Frontal cortex (tissue), 3 donors: ENCODE measurements at regions not wholly inside any gene's neighbourhood (a gene's known extent, or its start where the extent isn't known, plus 50 kb on each side); places are given as distances from the start of the nearest gene placed in this dataset.

Experiments
- DNase-seq, 2 donors: peaks; one replicate each; pipeline ENCODE4 v3.0.0; 2012; ENCODE audit warnings: low spot score in 2 of 2
- FAIRE-seq: peaks from 2 replicates; lab custom pipeline; 2012; peaks lifted over from hg19 to GRCh38; lab: Jason Lieb, UNC
- donor health status: control.
- donor health status: control.
- donor health status: control.

DNA sequence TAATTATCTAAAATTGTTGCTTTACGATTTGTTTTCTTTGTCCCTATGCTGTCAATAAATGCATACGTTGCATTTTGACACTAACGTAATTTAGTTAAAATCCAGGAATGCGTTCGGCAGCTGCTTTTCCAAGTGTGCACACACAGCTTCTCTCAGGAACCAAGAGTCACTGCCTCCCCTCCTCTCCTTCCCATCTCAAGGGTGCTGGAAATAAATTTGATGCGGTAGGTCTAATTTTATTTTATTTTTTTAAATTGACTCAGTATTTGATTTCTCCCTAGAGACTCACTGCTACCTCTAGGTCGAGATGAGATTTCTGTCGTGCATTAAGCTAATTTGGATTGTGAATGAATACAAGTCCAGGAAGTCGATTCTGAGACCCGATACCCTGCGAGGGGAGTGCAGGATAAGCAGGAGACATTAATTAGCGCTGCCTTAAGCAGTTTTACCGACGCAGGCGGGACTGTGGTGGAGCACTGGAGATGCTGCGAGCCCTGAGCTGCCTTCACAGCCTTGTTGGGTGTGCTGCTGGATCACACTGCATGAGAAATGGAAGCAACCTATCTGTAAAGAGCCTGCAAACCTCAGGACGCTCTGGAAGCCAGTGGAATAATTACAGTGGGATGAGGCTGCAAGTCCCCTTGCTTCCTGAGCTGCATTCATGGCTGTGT lies 381.2 kb downstream of the C6orf118 start:
- FAIRE-seq (no peak), DNase-seq (peak in 1 of 2 donors; percentile 19)

DNA sequence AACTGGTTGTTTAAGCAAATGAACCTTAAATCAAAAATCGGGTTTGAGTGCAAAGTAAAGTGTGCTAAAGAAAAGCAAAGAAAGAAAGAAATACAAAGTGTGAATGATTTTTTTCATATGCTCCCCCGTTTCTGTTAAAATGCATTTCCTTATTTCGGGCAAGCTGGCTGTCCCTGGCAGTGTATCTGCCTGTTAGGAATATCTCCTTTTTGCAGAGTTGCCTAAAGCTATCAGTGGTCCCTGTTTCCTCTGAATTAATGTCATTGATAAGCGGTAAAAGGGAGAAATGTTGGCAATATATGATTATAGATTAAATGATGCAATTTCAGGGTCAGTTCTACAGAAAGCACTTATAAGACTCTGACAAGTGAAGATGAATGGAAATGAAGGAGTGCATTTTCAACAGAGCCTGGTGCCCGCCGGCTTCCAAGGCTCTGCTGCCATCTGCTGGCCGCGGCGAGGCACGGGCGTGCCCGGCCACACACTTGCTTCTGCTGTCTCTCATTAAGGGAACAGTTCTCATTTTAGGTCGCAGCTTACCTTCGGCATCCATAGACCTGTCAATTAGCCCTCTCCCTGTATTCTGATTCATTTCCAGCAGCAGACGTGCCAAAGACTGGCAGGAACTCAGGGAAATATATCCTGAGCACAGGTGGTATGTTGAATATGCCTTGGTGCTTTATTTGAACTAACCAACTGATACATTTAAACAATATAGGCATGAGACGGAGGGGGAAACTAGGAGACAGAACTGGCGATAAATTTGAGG lies 381.9 kb downstream of the C6orf118 start:
- DNase-seq (peak; percentile 55 to 59), FAIRE-seq (no peak)

DNA sequence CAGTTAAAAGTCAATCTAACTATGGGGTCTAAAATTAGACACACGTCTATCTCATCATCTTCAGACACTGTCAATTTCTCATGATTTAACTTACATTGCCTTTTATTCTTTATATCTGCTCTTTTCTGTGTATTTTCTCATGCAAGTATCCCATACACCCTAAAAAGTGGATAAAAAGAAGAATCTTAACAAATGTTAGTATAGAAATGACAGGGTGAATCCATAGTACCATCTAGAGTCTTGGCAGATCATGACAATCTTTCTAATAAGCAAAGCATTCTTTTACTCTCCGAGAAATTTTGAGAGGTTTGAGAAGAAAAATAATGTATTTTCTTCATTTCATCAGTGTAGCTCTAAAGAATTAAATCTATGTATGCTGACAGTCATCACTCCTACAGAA lies 382.7 kb downstream of the C6orf118 start:
- peak; percentile 3 for FAIRE-seq

DNA sequence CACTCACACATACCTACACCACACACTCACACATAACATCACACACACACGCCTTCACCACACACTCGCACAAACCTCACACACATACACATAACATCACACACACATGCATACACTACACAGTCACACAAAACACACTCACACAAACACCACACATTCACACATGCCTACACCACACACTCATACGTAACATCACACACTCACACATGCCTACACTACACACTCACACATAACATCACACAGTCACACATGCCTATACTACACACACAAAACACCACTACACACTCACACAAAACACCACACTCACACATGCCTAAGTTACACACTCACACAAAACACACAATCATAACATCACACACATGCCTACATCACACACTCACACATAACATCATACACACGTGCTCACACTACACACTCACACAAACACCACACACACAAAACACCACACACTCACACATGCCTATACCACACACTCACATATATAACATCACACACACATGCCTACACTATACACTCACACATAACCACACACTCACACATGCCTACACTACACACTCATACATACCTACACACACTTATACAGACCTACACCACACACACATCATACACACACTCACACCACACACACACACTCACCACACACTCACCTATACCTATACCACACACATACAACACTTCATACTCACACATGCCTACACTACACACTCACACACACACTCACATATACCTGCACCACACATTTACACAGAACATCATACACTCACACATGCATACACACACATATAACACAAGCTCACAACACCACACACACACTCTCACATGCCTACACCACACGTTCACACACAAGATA lies 383.5 kb downstream of the C6orf118 start:
- FAIRE-seq (no peak), DNase-seq (no peak)

More for the DNA sequence above, 382.7 kb downstream of the C6orf118 start:
- DNase-seq = no peak

DNA sequence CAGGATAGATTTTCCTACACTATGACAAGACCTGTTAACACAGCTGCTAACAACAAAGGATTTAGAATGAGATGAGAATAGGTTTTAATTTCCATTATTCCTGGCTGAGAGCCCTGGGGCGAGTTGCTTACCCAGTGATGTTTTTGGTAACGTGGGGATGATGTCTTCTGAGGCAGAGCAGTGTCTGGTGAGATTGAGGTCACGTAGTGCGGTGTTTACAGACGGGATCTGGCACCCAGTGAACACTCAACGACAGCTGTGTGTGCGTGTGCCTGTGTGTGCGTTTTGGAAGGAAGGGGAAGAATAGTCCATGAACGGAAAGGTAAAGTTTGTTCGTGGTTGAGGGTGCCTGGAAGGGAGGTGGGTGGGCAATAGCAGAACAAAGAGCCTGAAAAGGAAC lies 384.7 kb downstream of the C6orf118 start:
- DNase-seq (no peak), FAIRE-seq (no peak)

DNA sequence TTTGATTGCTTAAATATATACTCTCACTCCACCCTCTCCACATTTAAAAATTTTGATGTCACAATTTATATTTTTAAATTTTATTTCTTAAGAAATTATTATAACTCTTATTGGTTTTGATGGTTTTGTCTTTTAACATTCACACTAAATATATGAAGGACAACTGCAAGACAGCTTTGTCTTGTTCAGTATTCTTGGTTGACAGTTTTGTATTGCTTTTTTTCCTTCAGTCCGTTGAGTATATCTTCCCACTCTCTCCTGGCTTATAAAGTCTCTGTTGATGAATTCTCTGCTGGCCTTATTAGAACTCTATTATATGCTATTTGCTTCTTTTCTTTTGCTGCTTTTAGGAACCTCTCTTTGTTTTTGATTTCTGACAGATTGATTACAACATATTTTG lies 392.2 kb downstream of the C6orf118 start:
- FAIRE-seq (no peak), DNase-seq (no peak)

DNA sequence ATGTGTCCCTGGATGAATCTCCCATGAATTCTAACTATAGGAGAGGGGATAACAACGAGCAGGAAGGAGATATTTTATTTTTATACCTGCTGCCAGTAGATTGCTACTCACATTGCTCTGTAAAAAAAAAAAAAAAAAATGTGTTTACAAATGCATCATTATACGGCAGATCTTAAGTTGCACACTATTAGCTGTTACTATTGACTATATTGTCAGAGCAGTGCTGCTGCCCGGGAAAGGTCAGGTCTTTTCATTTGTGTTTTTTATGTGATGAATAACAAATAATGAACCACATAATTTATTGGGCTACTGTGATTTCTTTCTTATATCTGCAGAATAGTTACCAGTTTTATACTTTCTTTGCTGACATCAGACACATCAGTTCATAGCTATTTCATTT lies 393.3 kb downstream of the C6orf118 start:
- no peak for DNase-seq
- no peak for FAIRE-seq

DNA sequence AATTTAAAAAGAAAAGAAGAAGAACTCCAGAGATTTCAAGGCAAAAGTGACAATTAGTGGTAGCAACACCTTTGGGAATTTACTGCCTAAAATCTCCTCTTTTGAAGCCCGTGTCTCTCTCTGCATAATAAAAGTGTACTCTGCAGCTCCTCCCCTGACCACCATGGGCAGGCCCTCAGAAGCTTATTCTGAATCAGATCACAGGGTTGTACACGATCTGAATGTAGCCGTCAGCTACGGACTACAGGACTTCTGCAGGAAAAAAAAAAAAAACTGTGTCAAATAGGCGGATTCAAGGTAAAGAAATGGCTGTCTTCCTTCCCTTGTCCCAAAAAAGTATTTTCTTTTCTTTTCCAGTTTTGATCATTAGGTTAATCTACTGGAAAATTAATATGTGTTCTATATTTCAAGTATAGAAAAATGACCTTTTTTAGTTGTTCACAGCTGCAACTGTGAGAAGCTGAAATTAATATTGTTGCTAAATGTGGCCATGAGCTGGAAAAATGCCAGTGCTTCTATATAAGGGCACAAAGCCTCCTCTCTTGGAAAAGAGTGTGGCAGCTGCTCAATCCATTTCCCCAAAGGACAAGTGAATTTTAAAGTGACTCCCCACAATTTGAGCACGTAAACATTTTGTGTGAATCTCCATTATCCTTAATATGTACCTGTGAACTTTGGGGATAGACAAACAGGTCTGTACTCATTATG lies 397.4 kb downstream of the C6orf118 start:
- FAIRE-seq = no peak
- DNase-seq = no peak

DNA sequence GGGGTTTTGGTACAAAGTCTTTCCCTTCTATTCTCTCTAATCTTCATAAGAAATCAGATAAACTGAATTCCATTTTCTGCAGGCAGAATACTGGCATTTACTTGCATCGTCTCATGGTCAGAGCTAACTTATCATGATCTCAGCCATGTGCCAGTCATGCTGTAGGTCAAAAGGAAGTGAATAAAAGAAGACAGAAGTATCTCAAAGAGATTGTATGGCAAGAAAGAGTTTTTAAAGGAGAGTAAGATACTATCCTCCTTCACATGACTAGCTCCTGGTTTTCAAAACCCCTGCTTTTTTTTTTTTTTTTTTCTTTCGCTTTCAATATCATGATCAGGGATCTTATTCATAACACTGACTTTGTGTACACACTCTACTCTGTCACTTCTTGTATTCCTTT lies 398.3 kb downstream of the C6orf118 start:
- no peak for FAIRE-seq
- DNase-seq = no peak

DNA sequence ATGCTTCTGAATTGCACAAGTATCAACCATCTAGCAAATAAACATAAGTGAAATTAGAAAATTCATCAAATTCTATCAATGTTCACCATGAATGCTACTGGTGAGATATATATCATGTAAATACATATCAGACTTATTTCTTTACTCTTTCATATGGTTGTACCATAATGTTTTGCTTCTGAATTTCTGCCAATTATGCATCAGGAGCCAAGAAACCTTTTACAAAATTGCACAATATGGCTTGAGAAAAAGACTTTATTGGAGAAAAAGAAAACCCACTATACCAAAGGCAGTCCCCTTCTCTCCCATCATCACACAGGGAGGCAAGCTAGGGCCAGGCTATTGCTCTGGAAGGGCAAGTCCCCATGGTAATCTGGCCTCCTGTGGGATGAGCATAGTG lies 402.6 kb downstream of the C6orf118 start:
- no peak for DNase-seq
- FAIRE-seq = no peak

DNA sequence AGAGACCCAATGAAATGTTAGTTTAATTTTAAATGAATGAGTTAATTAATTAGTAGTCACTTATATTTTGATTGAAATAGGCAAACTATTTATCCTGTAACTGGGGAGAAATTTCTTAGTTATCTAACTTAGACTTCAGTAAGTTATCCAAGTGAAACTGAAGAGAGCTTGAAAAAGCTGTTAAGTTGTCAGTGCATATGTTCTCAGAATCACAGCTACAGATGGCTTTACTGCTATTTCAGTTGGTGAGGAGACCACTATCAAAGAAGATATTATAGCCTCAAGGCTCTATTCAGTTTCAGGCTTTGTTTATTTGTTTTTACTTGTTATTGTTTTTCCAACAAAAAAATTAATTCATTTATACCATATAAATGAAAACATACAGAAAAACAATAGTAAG lies 404.1 kb downstream of the C6orf118 start:
- no peak for FAIRE-seq
- DNase-seq = no peak

DNA sequence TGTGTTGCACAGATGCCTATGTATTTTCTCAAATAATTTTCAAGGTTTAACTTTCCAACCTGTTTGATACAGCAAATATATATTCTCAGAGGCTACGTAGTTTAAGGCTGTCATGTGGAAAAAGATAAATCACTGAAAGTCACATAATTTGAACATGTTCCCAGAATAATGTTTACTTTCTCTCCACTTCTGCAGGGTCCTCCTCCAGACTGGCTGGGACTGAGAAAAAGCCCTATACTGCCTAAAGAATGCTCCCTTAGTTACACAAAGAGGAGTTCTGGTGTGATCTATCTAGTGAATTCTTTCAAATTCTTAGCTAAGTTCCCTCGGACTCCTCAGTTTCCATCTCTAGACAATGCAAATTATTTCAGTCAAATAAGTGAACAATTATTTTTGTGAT lies 411.0 kb downstream of the C6orf118 start:
- no peak for DNase-seq
- FAIRE-seq = no peak

DNA sequence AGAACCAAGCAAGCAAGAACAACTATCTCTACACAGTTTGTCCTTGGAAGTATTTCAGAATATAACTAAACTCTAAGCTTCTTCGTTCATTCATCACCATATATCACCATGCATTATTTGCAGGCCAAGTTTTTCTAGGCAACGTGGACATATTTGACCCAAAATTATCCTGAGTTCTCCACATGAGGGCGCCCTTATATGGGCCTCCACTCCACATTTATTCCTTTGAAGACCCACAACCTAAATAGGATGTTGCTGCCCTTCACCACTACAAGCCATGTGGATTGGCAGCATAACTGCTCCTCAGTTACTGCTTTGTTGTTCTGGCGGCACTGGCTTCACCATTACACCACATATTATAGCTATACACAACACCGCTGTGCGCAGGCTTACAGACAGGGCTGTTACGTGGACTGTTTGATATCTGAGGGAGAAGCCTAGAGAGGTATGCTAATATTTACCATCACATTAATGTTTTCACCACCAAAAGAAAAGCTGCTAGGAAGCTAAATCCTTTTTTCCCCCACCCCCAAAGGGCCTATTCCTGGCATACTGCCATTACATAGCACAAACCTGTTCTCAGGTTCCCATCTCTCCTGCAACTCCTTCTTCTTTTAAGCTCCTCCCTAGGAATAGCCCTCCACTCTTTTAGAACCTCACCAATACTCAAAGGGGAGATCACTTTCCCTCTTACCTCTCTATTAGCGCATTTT lies 411.7 kb downstream of the C6orf118 start:
- DNase-seq (no peak), FAIRE-seq (no peak)

DNA sequence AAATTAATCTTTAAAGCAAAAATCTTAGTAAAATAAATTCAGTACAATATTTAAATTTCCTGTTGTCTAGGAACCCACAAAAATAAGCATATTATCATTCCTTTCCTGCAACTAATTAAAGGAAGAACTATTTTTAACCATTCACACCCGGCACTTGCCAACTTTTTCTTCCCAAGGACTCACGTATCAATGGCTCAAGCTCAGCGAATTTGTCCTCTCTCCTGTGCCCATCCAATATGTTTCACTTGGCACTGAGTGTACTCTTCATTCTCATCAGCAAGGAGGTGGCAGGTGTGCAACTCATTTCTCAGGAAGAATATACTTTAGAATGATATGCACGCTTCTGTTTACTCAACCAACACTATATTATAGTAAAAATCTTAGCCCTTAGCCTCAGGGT lies 419.4 kb downstream of the C6orf118 start:
- DNase-seq (no peak), FAIRE-seq (no peak)

DNA sequence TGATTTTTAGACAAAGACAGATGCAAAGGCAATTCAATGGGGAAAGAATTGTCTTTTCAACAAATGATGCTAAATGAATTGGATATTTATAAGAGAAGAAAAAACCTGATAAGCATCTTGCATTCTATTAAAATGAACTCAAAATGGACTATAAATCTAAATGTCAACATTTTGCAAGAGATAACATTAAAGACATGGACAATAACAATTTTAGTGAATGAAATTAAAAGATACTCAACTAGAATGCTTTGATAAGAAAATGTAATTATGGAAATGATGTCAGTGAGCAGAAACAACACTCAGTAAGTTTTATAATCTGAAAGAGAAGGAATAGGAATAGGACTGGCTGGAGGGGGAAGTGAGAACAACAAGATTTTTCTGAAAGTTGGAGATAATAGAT lies 421.7 kb downstream of the C6orf118 start:
- DNase-seq (no peak), FAIRE-seq (no peak)

DNA sequence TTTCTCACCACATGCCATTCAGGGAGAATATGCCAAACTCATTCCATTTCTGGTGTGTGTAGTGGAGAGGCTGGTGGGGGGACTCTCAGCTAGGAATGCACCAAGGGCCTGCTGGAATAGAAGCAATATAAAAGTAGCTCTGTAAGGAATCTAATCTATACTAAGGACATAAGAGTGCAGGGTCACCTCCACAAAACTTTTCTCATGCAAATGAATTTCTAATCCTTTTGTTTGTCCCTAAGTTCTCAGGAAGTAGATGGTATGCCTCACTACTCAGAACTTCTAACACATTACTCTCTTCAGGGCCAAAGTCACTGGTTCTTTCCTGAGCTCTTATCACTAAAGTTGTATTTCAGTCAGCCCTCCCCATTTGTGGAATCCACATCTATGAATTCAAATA lies 427.2 kb downstream of the C6orf118 start:
- DNase-seq = no peak
- no peak for FAIRE-seq

DNA sequence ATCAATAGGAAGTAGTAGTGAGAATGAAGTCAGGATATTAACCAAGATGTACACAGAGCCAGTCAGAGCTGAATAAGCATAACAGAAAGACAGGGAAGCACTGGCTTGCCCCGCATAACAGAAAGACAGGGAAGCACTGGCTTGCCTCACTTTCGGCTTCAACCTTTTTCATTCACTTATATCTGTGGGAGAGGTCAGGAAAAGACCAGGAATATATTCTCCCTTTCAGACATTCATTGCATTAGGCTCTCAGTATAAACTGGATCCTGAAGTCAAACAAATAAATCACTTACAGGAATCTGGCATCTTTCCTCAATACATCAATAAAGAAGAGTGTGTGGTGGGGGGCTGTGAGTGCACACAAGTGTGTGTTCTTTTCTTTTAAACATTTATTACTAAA lies 437.6 kb downstream of the C6orf118 start:
- FAIRE-seq (no peak), DNase-seq (no peak)

DNA sequence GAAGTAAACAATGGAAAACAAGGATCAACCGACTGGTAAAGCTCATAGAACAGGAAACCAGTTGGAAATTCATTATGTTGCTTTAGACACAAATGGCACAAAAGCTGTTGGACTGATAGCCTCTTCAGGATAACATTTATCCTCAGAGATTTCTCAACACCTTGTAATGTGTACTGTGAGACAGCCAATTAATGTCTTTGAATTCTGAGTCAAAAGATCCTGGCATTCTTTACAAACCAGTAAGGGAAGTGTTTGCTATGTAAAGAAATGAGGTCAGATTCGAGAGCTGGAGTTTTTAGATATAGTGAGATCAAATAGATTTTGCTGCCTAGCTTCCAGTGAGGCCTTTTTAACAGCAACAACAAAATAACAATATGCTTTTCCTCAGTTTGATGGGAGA lies 439.2 kb downstream of the C6orf118 start:
- DNase-seq (no peak), FAIRE-seq (no peak)

DNA sequence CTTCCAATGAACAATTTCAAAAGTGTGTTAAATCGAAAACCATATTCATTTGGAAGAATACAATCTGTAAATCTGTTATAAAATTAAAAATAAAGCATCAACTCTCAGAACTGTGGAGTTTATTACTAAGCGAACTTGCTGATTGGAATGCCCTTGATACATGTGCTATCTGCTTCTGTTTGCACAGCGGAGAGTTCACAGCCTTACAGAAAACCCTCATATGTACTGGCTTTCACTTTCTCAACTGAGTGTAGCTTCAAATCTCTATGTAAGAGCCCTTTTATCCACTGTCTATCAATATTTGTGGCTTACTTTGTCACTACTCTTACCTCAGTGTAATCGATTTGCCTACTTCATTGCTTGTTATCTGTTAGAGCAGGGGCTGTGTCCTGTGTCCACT lies 447.4 kb downstream of the C6orf118 start:
- FAIRE-seq = no peak
- DNase-seq = no peak

DNA sequence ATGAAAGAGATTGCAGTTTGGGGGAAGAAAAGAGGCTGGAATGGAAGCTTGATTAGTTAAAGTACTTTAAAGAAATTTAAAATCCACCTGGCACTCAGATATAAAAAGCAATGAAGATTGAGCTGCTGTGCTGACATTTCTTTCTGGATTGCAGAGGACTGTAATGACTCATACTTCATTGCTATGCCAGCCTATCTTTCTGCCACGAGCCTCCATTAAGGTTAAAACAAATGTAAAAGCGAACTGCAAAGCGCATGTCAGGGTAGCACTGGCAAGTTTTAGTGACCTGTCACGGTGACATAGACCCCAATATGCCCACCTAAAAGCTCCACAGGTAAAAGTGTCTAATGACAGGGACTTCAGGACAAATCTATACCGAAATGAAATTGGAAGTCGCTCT lies 449.6 kb downstream of the C6orf118 start:
- no peak for FAIRE-seq
- DNase-seq = peak in 1 of 2 donors; percentile 6
